ENCODE measurements at regions not wholly inside any gene's neighbourhood (a gene's known extent, or its start where the extent isn't known, plus 50 kb on each side); places are given as distances from the start of the nearest gene placed in this dataset.

- no peak overlapping the region for H3K4me3 ChIP-seq (ENCODE audit: low read length)
- H2AFZ ChIP-seq (ENCODE audit: low read depth, low read length): no peak overlapping the region
- H4K20me1 ChIP-seq (ENCODE audit: insufficient read depth): no peaks in the 10 kb centered on the region
- H3K9me3 ChIP-seq (ENCODE audit: low read length): peaks cover 5% of the 10 kb centered on the region
- H3K4me2 ChIP-seq (ENCODE audit: low read length): no peak overlapping the region
- no peaks in the 10 kb centered on the region for H3K79me2 ChIP-seq (replicated peaks; ENCODE audit: insufficient read depth, low read length)
- no peak overlapping the region for H3K27ac ChIP-seq (ENCODE audit: low read length)
- no peaks in the 10 kb centered on the region for H3K36me3 ChIP-seq (ENCODE audit: insufficient read depth, low read length)
- no peaks in the 10 kb centered on the region for H3K9me2 ChIP-seq (ENCODE audit: insufficient read depth, low read length)
- H3K9ac ChIP-seq (ENCODE audit: low read length): no peak overlapping the region
- peaks cover 8% of the 10 kb centered on the region for H3K27me3 ChIP-seq (ENCODE audit: insufficient read depth, low read depth, low read length)
- no peaks in the 10 kb centered on the region for H3F3A ChIP-seq (ENCODE audit: insufficient read depth, low read length, poor library complexity, severe bottlenecking)
- TF ChIP-seq MXI1 (conservative IDR thresholded peaks at IDR 0.05; ENCODE audit: poor library complexity, severe bottlenecking) (no peak), POLR2AphosphoS5 (IDR thresholded peaks at IDR 0.05) (no peak), SMC3 (conservative IDR thresholded peaks at IDR 0.05; ENCODE audit: poor library complexity) (no peak), EP300 (conservative IDR thresholded peaks at IDR 0.05; ENCODE audit: poor library complexity, severe bottlenecking) (no peak), EZH2 (IDR thresholded peaks at IDR 0.05; ENCODE audit: borderline replicate concordance, insufficient read depth, low read length, poor library complexity, severe bottlenecking) (no peak), CTCF (IDR thresholded peaks at IDR 0.05; ENCODE audit: poor library complexity, severe bottlenecking) (no peak), REST (IDR thresholded peaks at IDR 0.05; ENCODE audit: borderline replicate concordance) (no peak), RAD21 (conservative IDR thresholded peaks at IDR 0.05) (no peak), TAF1 (IDR thresholded peaks at IDR 0.05; ENCODE audit: low read depth) (no peak)
Observed at GRCh38 chr6:51511081-51511480, 576.3 kb downstream of the PKHD1 start.

- no peak overlapping the region for H3K4me3 ChIP-seq (ENCODE audit: low read length)
- no peaks in the 10 kb centered on the region for H4K20me1 ChIP-seq (ENCODE audit: insufficient read depth)
- no peaks in the 10 kb centered on the region for H3K9me2 ChIP-seq (ENCODE audit: insufficient read depth, low read length)
- peaks cover 8% of the 10 kb centered on the region for H3K27me3 ChIP-seq (ENCODE audit: insufficient read depth, low read depth, low read length)
- no peak overlapping the region for H3K27ac ChIP-seq (ENCODE audit: low read length)
- no peak overlapping the region for H2AFZ ChIP-seq (ENCODE audit: low read depth, low read length)
- H3F3A ChIP-seq (ENCODE audit: insufficient read depth, low read length, poor library complexity, severe bottlenecking): no peaks in the 10 kb centered on the region
- H3K9ac ChIP-seq (ENCODE audit: low read length): no peak overlapping the region
- no peak overlapping the region for H3K4me2 ChIP-seq (ENCODE audit: low read length)
- no peaks in the 10 kb centered on the region for H3K79me2 ChIP-seq (replicated peaks; ENCODE audit: insufficient read depth, low read length)
- no peaks in the 10 kb centered on the region for H3K9me3 ChIP-seq (ENCODE audit: low read length)
- H3K36me3 ChIP-seq (ENCODE audit: insufficient read depth, low read length): no peaks in the 10 kb centered on the region
- TF ChIP-seq EZH2 (IDR thresholded peaks at IDR 0.05; ENCODE audit: borderline replicate concordance, insufficient read depth, low read length, poor library complexity, severe bottlenecking) (no peak), RAD21 (conservative IDR thresholded peaks at IDR 0.05) (no peak), SMC3 (conservative IDR thresholded peaks at IDR 0.05; ENCODE audit: poor library complexity) (no peak), MXI1 (conservative IDR thresholded peaks at IDR 0.05; ENCODE audit: poor library complexity, severe bottlenecking) (no peak), REST (IDR thresholded peaks at IDR 0.05; ENCODE audit: borderline replicate concordance) (no peak), POLR2AphosphoS5 (IDR thresholded peaks at IDR 0.05) (no peak)
Observed at GRCh38 chr6:51513891-51514747, 573.3 kb downstream of the PKHD1 start.

All from neural cell (in vitro differentiated cells).